NCI-H526 treated with DMSO at 0.1 percent for 48 hours (cell line): ENCODE measurements at regions not wholly inside any gene's neighbourhood (a gene's known extent, or its start where the extent isn't known, plus 50 kb on each side); places are given as distances from the start of the nearest gene placed in this dataset.

Experiments
- DNase-seq: peaks from one replicate; lab custom pipeline; 2025; lab: John Stamatoyannopoulos, UW

DNA sequence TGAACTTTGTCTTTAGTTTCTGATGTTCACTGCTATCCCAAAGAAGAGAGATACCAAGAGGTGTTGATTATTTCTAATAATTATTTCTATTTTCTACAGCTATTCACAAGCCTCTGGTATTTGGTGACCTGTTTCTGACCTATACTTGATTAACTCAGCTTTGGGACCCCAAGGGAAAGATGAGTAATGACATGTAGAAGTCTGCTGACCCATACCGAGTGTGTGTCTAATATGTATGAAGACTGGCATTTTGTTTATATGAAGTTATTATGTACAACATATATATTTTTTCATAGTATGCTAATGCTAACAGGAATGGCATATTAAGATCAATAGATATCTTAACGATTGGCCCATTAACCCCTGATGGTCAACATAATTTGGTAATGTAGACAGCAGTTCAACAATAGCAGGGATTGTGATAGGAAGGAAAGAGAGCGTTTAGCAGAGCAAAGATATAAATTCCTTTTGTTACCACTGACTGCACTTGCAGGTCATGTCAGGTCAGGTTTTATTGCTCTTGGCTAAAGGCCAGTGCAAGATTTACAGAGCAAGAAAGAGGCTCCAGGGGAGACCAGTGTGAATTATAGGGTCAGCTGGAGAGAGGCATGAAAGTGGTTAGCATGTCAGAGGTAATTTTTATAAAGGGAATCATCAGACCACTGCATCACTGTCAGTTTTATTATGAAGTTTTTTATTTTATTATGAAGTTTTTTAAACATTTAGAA lies 94.7 kb upstream of the DIPK2B start:
- no peak for DNase-seq

- no peak for DNase-seq
Observed at GRCh38 chrX:45274576-45274975, 73.9 kb upstream of the DIPK2B start.

DNA sequence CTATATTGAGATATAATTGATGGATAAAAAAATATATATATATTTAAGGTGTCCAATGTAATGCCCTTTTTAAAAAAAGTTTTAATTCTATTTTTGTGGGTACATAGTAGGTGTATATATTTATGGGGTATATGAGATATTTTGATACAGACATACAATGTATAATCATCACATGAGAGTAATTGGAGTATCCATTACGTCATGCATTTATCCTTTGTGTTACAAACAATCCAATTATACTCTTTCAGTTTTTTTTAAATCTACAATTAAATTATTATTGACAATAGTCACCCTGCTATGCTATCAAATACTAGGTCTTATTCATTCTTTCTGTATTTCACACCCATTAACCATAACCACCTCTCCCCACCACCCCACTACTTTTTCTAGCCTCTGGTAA lies 66.3 kb upstream of the DIPK2B start:
- DNase-seq, result no peak

DNA sequence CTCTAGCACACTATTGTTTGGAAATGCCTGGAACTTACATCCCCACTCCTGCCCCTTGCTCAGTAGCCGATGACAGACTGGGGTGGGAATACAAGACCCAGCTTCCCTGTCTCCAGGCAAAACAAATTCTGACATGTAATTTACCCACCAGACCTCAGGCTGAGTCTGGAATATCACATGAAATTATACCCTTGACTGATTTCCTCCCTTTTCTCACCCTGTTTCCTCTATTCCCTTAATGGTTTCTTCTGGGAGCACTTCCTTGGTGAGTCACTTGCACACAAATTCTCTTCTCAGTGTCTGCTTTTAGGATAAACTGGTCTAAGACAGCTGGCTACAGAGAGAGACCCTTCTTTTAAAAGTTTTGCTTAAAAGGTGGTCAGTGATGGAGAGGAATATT lies 65.8 kb upstream of the DIPK2B start:
- no peak for DNase-seq

GRCh38 chrX:45264865-45265264 lies 64.2 kb upstream of the DIPK2B start:
- DNase-seq, result no peak

DNA sequence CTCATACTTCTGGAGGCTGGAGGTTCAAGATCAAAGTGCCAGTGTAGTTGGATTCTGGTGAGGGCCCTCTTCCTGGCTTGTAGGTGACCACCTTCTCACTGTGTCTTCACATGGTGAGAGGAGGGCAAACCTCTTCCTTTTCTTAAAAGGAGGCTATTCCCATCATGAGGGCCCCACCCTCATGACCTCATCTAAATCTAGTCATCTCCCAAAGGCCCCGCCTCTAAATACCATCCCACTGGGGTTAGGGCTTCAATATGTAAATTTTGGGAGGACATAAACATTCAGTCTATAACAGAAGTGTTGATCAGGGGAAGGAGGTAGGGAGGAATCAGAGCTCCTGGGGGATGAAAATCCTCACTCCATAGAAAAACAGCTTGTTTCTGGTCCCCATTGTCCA lies 60.8 kb upstream of the DIPK2B start:
- DNase-seq, result no peak

DNA sequence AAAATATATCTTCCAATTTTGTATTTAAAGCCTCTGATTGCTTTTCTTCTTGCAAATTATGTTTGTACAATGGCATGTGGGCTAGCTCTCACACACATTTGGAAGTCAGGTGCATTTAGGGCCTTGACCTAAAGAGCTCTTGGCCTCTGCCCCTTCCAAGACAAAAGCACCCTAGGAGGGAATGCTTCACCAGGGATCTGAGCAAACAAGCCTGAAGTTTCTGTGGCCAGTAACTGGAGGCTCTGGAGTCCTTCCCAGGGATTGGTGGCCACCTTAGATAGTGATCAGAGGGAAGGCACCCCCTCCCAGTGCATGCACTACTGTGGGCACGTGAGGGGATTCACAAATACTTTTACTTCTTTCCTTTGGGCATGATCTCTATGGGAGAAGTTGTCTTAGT lies 60.3 kb upstream of the DIPK2B start:
- DNase-seq, result no peak

DNA sequence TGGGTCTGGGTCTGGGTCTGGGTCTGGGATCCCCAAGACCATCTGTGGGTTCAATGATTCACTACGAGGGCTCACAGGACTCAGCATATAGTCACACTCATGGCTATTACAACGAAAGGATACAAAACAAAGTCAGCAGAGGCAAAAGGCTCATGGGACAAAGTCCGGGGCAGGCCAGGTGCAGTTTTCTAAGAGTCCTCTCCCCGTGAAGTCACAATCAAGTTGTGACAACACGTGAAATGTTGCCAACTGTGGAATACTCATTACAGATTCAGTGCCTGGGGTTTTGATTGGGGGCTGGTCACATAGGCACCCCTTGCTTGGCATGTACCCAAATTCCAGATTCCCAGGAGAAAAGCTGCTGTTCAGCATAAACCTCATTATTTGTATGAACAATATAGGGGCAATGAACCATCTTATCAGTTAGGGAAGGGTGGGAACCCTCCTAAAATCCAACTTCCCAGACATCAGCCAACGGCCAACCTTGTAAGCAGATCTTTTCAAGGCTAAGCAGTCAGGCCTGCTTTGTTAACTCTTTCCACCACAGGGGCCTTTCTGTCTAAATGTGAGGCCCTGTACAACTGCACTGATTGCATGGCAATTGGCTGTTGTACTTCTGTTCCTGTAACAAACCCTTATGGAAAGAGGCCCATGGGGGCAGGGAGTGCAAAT lies 58.2 kb upstream of the DIPK2B start:
- DNase-seq, result no peak
